DMS153 (cell line): ENCODE measurements at regions not wholly inside any gene's neighbourhood (a gene's known extent, or its start where the extent isn't known, plus 50 kb on each side); places are given as distances from the start of the nearest gene placed in this dataset.
"Not testable (repeated sequence)": the region's sequence is repeated elsewhere in the genome, so short reads cannot be mapped to it uniquely, and the experiment has no call there.

Experiments
- DNase-seq: peaks from one replicate; lab custom pipeline; 2025; lab: John Stamatoyannopoulos, UW

DNA sequence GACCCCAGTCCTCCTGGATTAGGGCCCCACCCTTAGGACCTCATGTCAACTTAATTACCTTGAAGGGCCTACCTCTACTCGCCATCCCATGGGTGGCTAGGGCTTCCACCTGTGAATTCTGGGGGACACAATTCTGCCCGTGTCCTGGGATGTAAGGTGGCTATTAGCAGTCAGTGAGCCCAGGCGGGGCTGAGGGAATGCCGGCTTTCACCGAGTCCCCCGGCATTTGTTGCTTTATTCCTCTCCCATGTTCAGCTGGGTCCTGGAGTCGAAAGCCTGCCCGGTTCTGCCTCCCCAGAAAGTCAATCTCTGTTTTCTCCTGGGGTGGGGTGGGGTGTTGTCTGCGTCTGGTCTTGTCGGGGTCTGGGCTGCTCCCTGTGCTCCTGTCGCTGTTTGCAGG, 125.6 kb downstream of the GLRX3 start:
- DNase-seq = no peak

DNA sequence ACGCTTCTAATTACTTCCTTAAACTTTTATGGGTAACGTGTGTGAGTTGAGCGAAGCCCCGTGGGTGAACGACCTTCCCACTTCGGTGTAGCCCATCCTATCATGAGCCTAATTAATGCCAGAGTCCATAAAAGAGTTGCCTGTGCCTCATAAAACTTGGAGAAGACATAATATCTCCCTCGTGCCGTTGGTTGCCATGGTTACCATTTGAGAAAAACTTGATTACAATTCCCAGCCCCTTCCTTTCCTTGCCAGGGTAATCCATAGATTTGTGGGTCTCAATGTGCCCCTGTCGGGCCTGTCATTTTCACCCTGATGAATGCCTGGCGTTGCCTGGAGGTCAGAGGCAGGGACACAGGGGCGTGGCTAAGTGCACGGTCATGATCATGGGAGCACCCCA, 127.1 kb downstream of the GLRX3 start:
- no peak for DNase-seq

DNA sequence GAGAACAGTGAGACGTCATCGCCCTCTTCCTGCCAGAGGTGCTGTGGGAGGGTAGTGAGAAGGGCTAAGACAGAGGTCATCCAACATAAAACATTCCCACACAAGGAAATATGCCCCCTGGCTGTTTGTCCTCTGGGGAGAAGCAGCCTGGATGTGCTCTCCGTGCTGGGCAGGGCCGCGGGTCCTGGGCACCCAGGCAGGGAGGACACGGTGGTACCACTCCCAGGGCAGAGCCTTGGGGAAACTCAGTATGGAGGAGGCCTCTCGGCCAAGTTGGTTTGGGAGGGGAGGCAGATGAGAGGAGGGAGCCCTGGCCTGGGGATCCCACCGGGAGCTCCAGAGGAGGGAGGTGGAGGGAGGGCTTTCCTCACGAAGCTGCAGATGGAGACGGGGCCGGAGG, 129.4 kb downstream of the GLRX3 start:
- no peak for DNase-seq

DNA sequence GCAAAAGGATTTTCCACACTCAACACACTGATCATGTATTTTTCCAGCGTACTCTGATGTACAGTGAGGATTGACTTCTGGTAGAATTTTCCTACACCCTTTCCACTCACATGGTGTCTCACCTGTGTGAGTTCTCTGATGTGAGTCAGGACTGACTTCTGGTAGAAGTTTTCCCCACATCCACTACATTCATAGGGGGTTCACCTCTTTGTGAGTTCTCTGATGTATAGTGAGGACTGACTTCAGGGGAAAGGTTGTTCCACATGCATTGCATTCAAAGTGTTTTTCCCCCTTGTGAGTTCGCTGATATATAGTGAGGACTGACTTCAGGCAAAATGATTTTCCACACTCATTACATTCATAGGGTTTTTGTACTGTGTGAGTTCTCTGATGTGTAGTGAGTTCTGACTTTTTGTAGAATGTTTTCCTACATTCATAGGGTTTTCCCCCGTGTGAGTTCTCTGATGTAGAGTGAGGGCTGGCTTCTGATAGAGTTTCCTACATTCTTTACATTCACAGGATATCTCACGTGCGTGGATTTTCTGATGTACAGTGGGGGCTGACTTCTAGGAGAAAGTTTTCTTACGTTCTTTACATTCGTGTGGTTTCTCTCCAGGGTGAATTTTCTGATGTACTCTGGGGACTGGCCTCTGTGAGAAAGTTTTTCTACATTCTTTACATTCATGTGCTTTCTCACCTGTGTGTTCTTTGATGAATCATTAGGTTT, 146.5 kb downstream of the GLRX3 start:
- no peak for DNase-seq

DNA sequence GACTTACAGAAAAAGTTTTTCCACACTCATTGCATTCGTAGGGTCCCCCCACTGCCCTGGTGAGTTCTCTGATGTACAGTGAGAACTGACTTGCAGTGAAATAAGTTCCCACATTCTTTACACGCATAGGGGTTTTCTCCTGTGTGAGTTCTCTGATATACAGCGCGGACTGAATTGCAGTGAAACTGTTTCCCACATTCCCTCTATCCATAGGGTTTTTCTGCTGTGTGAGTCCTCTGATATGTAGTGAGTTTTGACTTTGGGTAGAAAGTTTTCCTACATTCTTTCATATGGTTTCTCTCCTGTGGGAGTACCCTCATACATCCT, 147.0 kb downstream of the GLRX3 start:
- no peak for DNase-seq

DNA sequence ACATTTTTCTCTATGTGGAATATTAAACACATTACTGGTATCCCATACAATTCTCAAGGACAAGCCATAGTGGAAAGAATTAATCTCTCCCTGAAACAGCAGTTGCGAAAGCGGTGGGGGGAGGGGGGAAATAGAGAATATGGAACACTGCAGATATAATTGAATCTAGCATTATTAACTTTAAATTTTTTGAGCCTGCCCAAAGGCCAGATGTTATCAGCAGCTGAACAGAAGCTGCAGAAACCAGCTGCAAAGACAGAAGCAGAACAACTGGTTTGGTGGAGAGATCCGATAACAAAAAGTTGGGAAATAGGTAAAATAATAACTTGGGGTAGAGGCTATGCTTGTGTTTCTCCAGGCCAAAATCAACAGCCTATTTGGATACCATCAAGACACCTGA, 159.6 kb downstream of the GLRX3 start:
- DNase-seq = not testable (repeated sequence)

DNA sequence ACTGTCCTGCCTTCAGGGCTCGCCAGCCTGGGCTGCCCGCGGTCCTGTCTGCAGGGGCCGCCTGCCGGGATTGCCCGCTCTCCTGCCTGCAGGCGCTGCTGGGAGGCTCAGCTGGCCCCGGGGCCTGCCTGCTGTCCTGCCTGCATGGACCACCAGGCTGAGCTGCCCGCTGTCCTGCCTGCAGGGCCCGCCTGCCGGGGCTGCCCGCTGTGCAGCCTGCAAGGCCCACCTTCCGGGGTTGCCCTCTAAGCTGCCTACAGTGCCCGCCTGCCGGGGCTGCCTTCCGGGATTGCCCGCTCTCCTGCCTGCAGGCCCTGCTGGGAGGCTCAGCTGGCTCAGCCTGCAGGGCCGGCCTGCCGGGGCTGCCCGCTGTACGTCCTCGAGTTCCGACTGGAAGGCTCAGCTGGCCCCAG, 164.4 kb downstream of the GLRX3 start:
- peak; percentile 2 for DNase-seq

DNA sequence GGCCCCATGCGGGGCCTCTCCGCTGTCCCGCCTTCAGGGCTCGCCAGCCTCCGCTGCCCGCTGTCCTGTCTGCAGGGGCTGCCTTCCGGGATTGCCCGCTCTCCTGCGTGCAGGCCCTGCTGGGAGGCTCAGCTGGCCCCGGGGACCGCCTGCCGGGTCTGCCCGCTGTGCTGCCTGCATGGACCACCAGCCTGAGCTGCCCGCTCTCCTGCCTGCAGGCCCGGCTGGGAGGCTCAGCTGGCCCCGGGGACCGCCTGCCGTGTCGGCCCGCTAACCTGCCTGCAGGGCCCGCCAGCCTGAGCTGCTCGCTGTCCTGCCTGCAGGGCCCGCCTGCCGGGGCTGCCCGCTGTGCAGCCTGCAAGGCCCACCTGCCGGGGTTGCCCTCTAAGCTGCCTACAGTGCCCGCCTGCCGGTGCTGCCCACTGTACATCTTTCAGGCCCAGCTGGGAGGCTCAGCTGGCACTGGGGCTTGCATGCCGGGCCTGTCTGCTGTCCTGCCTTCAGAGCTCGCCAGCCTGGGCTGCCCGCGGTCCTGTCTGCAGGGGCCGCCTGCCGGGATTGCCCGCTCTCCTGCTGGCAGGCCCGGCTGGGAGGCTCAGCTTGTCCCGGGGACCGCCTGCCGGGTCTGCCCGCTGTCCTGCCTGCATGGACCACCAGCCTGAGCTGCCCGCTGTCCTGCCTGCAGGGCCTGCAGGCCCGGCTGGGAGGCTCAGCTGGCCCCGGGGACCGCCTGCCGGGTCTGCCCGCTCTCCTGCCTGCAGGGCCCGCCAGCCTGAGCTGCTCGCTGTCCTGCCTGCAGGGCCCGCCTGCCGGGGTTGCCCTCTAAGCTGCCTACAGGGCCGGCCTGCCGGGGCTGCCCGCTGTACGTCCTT, 165.1 kb downstream of the GLRX3 start:
- peak; percentile 35 for DNase-seq

DNA sequence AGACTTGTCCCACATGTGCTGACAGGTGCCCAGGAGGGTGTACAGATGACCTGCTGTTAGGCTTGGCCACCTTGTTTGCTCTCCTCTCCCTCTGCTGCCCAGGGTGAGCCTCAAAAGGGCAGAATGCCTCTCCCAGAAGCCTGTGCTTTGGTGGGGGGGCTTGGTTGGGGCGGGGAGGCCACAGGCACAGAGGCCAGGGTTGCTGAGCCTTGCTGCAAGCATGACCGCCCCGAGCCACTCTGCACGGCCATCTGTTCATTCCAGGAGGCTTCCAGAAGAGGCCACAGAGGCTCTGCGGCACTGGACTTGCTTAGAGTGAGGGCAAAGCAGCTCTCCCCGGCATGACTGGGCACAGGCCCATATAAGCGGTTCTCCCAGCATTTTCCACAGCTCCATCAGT, 190.8 kb downstream of the GLRX3 start:
- DNase-seq = no peak

DNA sequence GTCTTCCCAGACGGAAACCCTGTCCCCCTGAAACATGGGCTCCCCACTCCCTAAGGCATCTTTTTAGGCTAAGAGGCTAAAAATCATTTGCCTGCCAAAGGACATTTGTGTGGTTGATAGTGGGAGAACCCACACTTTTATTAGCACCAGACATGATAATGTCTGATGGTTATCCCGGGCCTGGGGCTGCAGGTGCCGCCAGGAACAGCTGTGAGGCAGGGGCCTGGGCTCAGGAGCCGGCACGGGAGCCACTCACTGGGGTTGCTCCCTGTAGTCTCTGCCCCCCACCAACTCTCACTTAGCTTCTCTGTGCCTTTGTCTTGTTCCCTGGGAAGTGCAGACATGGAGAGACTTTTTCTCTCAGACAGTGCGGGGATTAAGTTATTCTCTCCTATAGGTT, 193.6 kb downstream of the GLRX3 start:
- DNase-seq = no peak

DNA sequence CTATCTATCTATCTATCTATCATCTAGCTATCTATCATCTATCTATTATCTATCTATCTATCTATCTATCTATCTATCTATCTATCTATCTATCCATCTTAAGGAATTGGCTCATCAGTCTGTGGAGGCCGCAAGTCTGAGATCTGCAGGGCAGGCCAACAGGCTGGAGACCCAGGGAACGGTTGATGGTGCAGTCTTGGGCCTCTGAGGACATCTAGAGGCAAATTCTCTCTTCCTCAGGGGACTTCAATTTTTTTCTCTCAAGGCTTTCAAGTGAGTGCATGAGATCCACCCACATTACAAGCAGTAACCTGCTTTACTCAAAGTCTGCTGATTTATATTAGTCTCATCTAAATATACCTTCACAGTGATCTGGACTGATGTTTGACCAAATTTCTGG, 197.0 kb downstream of the GLRX3 start:
- no peak for DNase-seq

DNA sequence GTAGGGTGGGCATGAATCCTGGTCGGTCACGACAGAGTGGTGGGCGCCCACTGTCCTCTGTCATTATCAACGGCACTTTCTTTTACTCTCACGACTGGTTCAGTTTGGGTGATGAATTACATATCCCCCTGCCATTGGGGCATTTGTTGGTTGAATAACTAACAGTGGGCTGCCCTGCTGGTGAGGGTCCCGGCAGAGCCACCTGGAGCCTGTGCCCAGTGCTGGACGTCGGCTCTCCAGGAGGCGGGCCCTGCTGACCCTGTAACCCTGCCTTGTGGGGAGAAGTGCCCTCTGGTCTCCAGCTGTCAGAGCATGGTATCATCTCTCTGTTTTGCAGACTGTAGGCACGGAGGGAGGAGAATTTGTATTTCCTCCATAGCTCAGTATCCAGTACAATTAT, 199.1 kb downstream of the GLRX3 start:
- DNase-seq = no peak

DNA sequence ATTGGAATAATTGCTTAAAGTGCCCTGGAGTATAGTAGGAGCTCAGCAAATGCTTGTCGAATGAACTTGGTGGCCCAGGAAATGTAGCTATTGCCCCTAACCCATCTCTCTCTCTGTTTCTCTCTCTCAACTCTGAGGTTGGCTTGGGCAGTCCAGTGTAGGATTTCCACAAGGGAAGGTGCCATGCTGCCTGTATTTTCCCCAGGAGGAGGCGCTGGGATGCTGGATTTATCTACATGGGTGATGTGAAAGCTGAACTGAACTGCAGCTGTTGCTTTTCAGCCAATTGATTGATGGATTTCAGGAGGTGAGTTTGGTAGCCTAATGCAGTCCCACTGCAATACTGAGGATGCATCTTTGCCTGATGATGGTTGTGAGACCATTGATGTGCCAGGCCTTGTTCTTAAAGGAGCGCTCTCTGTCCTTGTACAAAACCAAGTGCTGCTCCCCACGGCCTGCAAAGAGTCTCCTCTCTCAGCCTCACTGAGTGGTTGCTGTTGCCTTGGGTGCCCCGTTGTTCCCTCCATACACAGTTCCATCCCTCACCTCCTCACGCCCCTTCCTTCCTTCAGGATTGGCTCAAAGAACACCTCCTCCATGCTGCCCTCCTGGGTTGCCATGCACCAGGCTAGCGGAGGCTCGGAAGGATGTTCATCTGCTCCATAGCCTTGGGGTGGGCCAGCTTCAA, 200.6 kb downstream of the GLRX3 start:
- no peak for DNase-seq

DNA sequence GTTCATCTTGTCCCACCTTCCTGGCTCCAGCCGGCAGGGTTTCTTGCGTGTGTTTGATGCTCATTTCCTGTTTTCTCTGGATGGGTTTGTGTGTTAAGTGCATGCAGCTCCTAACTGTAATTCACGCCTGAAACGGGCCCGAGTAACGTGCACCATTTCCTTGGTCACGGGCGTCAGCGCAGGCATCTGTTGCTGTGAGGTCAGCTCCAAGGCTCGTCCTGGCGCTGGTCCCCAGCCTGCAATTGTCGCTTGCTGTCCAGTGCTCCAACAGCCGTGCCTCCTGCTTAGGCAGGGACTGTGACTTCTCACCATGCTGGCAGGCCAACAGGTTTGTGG, 201.1 kb downstream of the GLRX3 start:
- DNase-seq = no peak

DNA sequence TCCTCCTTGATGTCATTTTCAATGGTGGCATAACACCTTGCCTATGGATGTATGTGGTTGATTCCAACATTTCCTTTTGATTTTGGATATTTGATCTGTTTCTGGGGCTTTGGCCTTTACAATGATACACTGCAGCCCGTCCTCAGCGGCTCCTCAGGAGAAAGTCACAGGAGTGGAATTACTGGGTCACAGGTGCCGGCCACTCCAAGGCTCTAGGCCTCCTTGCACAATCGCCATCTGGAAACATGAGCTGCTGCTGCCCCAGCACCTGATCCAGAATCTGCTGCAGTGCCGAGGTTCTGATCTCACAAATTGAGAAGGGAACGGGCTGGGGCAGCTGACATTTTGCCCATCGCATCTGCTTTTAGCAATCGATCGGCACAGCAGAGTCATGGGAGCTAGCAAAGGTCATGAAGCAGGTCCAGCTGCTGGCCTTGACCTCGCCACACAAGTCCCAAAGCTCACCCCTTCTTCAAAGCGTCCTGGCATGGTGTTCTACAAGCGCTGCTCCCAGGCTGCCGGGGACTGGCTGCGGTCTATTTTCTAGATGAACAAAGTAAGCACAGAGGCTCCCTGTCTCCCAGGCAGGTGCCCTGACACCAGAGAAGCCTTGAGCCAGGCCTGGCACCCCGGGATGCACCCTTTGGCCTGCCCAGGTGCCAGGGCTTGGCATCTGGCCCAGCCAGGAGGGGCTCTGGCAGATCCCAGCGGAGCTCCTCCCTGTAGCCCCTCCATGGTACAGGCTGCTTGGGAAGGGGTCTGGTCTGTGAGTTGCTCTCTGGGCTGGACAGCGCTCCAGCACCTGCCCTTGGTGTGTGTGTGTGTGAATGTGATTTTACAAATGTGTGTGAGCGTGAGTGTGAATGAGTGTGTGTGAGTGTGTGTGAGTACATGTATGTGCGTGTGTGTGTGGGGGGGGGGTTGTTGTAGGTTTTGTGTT, 201.8 kb downstream of the GLRX3 start:
- no peak for DNase-seq

DNA sequence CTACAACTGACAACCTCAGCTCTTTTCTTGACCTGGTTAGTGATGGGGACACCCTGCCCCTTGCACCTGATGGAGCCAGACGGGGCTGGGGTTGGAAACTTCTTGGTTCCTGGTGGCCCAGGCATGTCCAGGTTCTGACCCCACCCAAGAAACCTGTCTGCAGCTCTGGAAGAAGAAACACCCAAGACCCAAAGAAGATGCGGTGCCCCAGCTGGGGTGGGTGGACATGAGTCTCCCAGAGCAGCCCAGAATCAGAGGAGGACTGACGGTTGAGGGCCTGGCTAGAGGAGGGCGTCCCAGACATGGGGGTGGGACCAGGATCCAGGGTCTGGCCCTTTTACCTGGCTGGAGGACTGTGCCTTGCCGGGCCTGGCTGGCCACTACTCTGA, 202.4 kb downstream of the GLRX3 start:
- no peak for DNase-seq

DNA sequence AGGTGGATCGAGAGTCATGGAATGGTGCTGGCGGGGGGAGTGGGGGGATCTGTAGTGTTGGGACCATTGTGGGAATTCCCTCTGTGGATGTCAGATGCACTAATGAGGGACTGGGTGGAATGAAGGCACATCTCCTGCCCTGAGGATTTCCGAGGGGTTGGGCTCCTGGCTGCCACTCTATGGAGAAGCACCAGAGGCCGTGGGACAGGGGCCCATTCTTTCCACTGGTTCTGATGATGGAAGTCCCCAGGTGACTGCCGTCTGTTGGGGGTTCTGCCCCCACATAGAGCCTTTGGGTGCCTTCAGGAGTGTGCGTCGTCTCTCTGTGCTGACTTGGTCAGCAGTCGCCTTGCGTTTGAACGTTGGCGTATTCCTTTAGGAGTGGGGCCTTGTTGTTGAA, 202.9 kb downstream of the GLRX3 start:
- no peak for DNase-seq

DNA sequence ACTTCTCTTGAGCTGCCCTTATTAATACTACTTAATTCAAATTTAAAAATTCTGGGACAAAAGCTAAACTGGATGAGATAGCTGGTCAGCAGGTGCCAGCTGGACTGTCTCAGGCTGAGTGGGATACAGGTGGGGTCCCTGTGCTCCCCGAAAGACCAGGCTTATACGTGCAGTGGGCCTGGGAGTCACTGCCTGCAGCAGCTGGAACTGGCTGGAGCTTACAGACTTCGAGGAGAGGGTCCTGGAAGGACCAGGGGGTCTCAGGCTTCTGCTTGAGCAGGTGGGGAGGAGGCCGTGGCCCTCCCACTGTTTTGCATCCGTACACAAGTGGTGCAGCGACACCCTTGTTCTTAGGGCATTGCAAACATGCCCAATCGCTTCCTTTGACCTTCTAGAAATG, 203.7 kb downstream of the GLRX3 start:
- DNase-seq = no peak

DNA sequence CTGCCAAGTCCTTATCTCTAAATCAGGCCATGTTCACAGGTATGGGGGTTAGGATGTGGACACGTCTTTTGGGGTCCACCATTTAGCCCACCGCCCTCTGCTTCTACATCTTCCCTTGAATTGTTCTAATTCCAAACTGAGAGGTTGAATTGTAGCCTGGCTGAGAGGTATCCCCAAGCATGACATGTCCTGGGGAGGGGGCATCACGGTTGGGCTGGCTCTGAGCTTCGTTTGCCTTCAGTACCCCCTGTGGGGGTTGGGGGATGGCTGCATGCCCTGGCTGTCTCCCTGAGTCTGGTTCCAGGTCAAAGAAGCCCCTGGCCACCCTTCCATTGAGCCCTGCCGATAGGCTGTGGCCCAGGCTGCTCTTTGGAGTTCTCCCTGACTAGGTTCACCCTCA, 204.6 kb downstream of the GLRX3 start:
- no peak for DNase-seq

DNA sequence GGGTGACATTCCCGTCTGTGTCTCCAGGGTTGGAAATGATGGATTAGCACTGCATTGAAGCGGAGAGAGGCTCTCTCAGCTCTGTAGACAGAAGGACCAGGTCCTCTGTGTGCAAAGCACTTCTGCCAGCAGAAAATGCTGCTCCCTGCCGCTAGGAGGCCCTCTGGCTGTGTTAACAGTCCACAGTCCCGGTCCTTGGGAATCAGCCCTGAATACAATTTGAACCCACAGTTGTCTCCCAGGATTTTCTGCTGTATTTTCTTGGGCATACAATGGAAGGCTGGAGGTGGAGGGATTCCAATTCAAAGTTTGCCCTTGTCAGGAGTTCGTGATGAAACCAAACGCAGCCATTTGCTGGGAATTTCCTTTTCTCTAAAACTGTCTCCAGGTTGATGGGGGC, 205.2 kb downstream of the GLRX3 start:
- DNase-seq = peak; percentile 25

DNA sequence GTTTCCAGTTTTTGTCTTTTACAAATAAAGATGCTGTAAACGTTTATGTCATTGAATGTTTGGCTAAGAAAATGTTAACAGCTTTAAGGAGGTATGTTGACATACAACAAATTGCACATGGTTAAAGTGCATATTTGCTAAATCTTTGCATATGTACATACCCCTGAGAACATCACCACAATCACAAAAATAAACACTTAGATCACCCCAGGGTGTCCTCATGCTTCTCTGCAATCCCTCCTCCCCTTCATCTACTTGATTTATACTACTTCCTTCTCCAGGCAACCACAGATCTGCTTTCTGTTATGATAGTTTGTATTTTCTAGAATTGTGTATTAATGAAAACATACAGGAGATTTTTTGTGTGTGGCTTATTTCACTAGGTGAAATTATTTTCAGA, 209.5 kb downstream of the GLRX3 start:
- DNase-seq = peak; percentile 79

DNA sequence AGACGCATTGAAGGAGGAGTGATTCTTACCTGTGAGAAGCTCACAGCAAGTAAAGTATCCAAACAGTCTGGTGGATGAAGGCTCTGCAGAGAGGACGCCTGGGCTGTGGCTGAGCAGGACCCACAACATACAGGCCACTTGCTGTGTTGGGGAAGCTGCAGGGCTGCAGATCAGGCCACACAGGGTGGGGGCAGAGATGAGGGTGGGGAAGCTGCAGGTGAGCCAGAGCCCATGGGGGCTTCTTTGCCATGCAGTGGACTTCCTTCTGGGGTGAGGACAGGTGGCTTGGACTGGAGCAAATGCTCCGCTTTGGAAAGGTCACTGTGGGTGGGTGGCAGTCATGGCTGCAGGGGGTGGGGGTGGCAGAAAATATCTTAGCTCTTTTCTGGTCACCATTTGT, 214.8 kb downstream of the GLRX3 start:
- DNase-seq = no peak
